A673 (cell line): ENCODE measurements at regions not wholly inside any gene's neighbourhood (a gene's known extent, or its start where the extent isn't known, plus 50 kb on each side); places are given as distances from the start of the nearest gene placed in this dataset.

Experiments used
- EZH2 ChIP-seq: fragments of 200-600 bp; sonication (generic); IDR thresholded peaks from 2 replicates; pipeline ENCODE4 v1.6.1; 2017; ENCODE audit warnings: borderline replicate concordance, low read depth, mild to moderate bottlenecking, mixed read lengths, antibody characterized with exemption, low read length; ENCODE audit not compliant: poor library complexity, severe bottlenecking
- TF ChIP-seq, protein P1 (sequence below): fragments of 300-800, 200-600 bp; sonication (generic); conservative IDR thresholded peaks from 2 replicates; pipeline ENCODE4 v1.5.1; 2017; ENCODE audit warnings: low read depth, mild to moderate bottlenecking, antibody characterized with exemption, low read length, moderate library complexity, mixed read lengths

DNA sequence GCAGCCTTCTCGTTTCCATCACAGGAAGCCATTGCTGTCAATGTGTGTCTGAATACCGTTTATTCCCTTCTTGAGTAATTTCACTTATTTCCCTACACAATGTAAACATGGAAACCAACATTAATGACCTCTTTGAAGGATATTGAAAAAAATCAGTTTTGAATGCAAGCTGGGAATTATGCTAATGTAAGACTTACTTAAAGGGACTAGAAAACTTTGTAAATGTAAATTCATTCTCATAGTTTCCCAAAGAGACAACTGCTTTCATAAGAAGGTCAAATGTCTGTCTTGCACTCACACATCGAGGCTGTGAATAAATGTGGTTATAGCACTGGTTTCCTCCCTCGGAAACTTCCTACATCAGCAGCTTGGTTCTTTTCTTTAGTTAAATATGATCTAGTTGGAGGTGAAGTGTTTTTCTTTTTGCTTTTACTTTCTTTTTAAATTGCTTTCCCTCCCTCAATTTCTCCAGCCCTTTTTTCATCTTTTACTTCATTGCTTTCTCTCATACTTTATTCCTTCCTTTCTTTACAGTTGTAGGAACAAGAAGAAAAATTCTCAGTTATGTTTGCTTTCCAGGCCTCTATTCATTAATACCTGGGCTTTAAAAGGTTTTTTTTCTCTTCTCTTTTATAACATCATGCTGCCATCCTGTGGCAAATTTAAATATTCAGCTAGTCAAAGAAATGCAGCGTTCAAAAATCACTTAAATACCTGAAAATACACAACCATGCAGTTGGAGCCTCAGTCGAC, 108.3 kb downstream of the TNFAIP3 start:
- TF ChIP-seq, protein P1, sequence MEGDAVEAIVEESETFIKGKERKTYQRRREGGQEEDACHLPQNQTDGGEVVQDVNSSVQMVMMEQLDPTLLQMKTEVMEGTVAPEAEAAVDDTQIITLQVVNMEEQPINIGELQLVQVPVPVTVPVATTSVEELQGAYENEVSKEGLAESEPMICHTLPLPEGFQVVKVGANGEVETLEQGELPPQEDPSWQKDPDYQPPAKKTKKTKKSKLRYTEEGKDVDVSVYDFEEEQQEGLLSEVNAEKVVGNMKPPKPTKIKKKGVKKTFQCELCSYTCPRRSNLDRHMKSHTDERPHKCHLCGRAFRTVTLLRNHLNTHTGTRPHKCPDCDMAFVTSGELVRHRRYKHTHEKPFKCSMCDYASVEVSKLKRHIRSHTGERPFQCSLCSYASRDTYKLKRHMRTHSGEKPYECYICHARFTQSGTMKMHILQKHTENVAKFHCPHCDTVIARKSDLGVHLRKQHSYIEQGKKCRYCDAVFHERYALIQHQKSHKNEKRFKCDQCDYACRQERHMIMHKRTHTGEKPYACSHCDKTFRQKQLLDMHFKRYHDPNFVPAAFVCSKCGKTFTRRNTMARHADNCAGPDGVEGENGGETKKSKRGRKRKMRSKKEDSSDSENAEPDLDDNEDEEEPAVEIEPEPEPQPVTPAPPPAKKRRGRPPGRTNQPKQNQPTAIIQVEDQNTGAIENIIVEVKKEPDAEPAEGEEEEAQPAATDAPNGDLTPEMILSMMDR, result no peak
- TF ChIP-seq EZH2, result no peak
